ENCODE measurements at regions not wholly inside any gene's neighbourhood (a gene's known extent, or its start where the extent isn't known, plus 50 kb on each side); places are given as distances from the start of the nearest gene placed in this dataset.

GRCh38 chrX:109872021-109872732 is 130.7 kb upstream of the TMEM164 start:
- TF ChIP-seq, protein P1, sequence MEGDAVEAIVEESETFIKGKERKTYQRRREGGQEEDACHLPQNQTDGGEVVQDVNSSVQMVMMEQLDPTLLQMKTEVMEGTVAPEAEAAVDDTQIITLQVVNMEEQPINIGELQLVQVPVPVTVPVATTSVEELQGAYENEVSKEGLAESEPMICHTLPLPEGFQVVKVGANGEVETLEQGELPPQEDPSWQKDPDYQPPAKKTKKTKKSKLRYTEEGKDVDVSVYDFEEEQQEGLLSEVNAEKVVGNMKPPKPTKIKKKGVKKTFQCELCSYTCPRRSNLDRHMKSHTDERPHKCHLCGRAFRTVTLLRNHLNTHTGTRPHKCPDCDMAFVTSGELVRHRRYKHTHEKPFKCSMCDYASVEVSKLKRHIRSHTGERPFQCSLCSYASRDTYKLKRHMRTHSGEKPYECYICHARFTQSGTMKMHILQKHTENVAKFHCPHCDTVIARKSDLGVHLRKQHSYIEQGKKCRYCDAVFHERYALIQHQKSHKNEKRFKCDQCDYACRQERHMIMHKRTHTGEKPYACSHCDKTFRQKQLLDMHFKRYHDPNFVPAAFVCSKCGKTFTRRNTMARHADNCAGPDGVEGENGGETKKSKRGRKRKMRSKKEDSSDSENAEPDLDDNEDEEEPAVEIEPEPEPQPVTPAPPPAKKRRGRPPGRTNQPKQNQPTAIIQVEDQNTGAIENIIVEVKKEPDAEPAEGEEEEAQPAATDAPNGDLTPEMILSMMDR (IDR thresholded peaks at IDR 0.05), result no peak
- TF ChIP-seq POLR2A (IDR thresholded peaks at IDR 0.05), result no peak
- no peak overlapping the region for H3K27ac ChIP-seq
- intact Hi-C loops (cut with DNase I), result no loop called here
- no peaks in the 10 kb centered on the region for H3K27me3 ChIP-seq
- ATAC-seq, result peak; percentile 86
- no peaks in the 10 kb centered on the region for H3K36me3 ChIP-seq (replicated peaks in 1 of 2; ENCODE audit: insufficient read depth in 1 of 2, low read depth in 2 of 2)
- no peak overlapping the region for H3K4me3 ChIP-seq
- 20 to 30% methylated on average over 4 of the region's 4 CpGs for WGBS, 2 donors
- H3K4me1 ChIP-seq, result peaks cover 9% of the 10 kb centered on the region
- H3K9me3 ChIP-seq, result no peaks in the 10 kb centered on the region
- peak; percentile 25 to 64 (median 40) for DNase-seq

DNA sequence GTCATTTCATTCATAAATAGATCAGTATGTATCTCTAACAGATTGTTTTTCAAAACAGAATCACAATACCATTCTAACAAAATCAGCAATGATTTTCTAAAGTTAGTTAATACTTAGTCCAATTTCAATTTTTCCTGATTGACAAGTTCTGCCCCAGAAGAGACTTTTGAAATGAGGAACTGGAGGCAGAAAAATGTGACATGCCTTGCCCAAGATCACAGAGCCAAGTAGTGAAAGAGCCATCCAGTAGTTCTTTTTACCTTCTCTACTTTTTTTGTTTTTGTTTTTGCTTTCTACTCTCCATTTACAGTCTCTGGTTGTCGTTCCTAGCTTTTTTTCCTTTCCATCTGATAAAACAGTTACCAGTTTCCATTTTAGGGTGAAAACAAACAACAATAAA is 129.3 kb upstream of the TMEM164 start:
- no peaks in the 10 kb centered on the region for H3K36me3 ChIP-seq (replicated peaks in 1 of 2; ENCODE audit: insufficient read depth in 1 of 2, low read depth in 2 of 2)
- H3K4me1 ChIP-seq, result peaks cover 9% of the 10 kb centered on the region
- DNase-seq (no peak), ATAC-seq (no peak)
- no peak overlapping the region for H3K27ac ChIP-seq
- no peaks in the 10 kb centered on the region for H3K9me3 ChIP-seq
- 50 to 70% methylated on average over 1 of the region's 1 CpG for WGBS, 2 donors
- TF ChIP-seq POLR2A (IDR thresholded peaks at IDR 0.05), result no peak
- TF ChIP-seq, protein P1 (IDR thresholded peaks at IDR 0.05), result no peak
- no peak overlapping the region for H3K4me3 ChIP-seq
- intact Hi-C loops (cut with DNase I), result no loop called here
- H3K27me3 ChIP-seq, result no peaks in the 10 kb centered on the region

DNA sequence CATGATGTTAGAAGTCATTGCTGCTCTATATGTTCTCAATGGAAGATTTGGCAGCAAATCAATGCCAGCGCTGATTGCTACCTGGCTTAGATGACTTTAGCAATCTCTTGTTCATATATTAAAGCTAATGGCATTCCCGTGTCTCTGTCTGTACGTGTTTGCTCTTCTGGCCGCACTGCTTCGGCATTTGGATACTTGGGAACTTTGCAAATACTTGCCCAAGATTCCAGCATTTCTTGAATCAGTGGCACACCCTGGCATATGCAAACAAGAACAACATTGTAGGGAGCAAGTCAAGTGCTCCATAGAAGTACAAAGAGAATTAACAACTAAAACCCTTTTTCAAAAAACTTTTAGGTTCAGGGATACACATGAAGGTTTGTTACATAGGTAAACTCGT is 128.9 kb upstream of the TMEM164 start:
- H3K4me3 ChIP-seq, result no peak overlapping the region
- TF ChIP-seq, protein P1 (IDR thresholded peaks at IDR 0.05), result no peak
- no peak for TF ChIP-seq POLR2A (IDR thresholded peaks at IDR 0.05)
- no peaks in the 10 kb centered on the region for H3K36me3 ChIP-seq (replicated peaks in 1 of 2; ENCODE audit: insufficient read depth in 1 of 2, low read depth in 2 of 2)
- peaks cover 9% of the 10 kb centered on the region for H3K4me1 ChIP-seq
- H3K9me3 ChIP-seq, result no peaks in the 10 kb centered on the region
- DNase-seq (no peak), ATAC-seq (no peak)
- no peak overlapping the region for H3K27ac ChIP-seq
- no peaks in the 10 kb centered on the region for H3K27me3 ChIP-seq
- 57 to 59% methylated on average over 6 of the region's 6 CpGs for WGBS, 2 donors
- intact Hi-C loops (cut with DNase I), result no loop called here

DNA sequence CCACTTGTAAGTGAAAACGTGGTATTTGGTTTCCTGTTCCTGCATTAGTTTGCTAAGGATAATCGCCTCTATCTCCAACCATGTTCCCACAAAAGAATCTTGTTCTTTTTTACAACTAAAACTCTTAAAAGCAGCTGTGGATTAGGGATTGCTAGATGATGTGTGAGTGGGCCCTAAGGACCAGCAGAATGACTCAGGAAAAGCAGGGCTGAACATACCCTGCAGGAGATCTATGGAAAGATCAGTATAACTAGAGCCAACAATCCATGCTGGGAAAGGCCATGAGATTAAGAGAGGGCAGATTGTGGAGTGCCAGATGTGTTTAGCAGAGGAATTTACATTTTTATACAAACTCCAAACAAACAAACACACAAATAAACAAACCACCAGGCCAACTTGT is 128.4 kb upstream of the TMEM164 start:
- intact Hi-C loops (cut with DNase I), result no loop called here
- no peaks in the 10 kb centered on the region for H3K9me3 ChIP-seq
- WGBS, 2 donors, result 67 to 77% methylated on average over 2 of the region's 2 CpGs
- H3K36me3 ChIP-seq (replicated peaks in 1 of 2; ENCODE audit: insufficient read depth in 1 of 2, low read depth in 2 of 2), result no peaks in the 10 kb centered on the region
- H3K27me3 ChIP-seq, result no peaks in the 10 kb centered on the region
- H3K4me1 ChIP-seq, result peaks cover 9% of the 10 kb centered on the region
- H3K4me3 ChIP-seq, result no peak overlapping the region
- ATAC-seq (no peak), DNase-seq (no peak)
- no peak overlapping the region for H3K27ac ChIP-seq
- TF ChIP-seq, protein P1 (IDR thresholded peaks at IDR 0.05), result no peak
- TF ChIP-seq POLR2A (IDR thresholded peaks at IDR 0.05), result no peak

DNA sequence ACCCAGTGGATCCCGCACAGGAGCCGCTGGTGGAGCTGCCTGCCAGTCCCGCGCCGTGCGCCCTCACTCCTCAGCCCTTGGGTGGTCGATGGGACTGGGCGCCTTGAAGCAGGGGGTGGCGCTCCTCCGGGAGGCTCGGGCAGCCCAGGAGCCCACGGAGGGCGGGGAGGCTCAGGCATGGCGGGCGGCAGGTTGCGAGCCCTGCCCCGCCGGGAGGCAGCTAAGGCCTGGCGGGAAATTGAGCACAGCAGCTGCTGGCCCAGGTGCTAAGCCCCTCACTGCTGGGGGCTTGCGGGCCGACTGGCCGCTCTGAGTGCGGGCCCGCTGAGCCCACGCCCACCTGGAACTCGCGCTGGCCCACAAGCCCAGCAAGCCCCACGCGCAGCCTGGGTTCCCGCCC is 127.1 kb upstream of the TMEM164 start:
- Histone ChIP-seq H3K4me3 (no peak overlapping the region), H3K9me3 (no peaks in the 10 kb centered on the region), H3K36me3 (replicated peaks in 1 of 2; ENCODE audit: insufficient read depth in 1 of 2, low read depth in 2 of 2) (no peaks in the 10 kb centered on the region), H3K4me1 (peaks cover 9% of the 10 kb centered on the region), H3K27me3 (no peaks in the 10 kb centered on the region), H3K27ac (no peak overlapping the region)
- no peak for ATAC-seq
- no CpG with 5 or more reads among the region's 30 CpGs for WGBS, 2 donors
- DNase-seq, result no peak
- TF ChIP-seq, protein P1 (IDR thresholded peaks at IDR 0.05), result no peak
- no peak for TF ChIP-seq POLR2A (IDR thresholded peaks at IDR 0.05)
- intact Hi-C loops (cut with DNase I), result no loop called here
